ENCODE measurements at regions not wholly inside any gene's neighbourhood (a gene's known extent, or its start where the extent isn't known, plus 50 kb on each side); places are given as distances from the start of the nearest gene placed in this dataset.
A peak's percentile ranks its signal among the peaks of the same experiment; 100 is the strongest.

GRCh38 chr4:54585321-54586000 is 72.3 kb upstream of the KIT start (continued):
- TF ChIP-seq FOSL1 (tag; conservative IDR thresholded peaks at IDR 0.05) (peak; percentile 96), GATAD2B (IDR thresholded peaks at IDR 0.05; ENCODE audit: borderline replicate concordance) (peak; percentile 44; the same call in 1 of the 2 replicates), ZNF318 (IDR thresholded peaks at IDR 0.05; ENCODE audit: borderline replicate concordance in 1 of 2, low read depth in 1 of 2) (no peak), TARDBP (IDR thresholded peaks at IDR 0.05) (no peak), ATF4 (CRISPR knock-in tag; IDR thresholded peaks at IDR 0.05) (0 out of 2 replicates have a peak, but pooled peaks have one; percentile 32), FOXM1 (IDR thresholded peaks at IDR 0.05; ENCODE audit: low read depth) (no peak), FOXM1 (CRISPR knock-in tag; IDR thresholded peaks at IDR 0.05; ENCODE audit: low read depth) (no peak), EGR1 (conservative IDR thresholded peaks at IDR 0.05) (peak; percentile 71), KDM4B (IDR thresholded peaks at IDR 0.05; ENCODE audit: borderline replicate concordance in 2 of 2, low read depth in 1 of 2) (no peak), MNT (conservative IDR thresholded peaks at IDR 0.05) (peak in 1 of 2 experiments; percentile 20; a peak in 1 of 4 replicates), LEF1 (IDR thresholded peaks at IDR 0.05) (peak; percentile 61; the same call in 1 of the 2 replicates), TEAD4 (IDR thresholded peaks at IDR 0.05; ENCODE audit: low read length) (peak; percentile 42; the same call in 1 of the 2 replicates), TEAD4 (CRISPR knock-in tag; IDR thresholded peaks at IDR 0.05; ENCODE audit: borderline replicate concordance) (no peak), TCF3 (CRISPR knock-in tag; IDR thresholded peaks at IDR 0.05) (0 out of 2 replicates have a peak, but pooled peaks have one; percentile 16), NFRKB (IDR thresholded peaks at IDR 0.05; ENCODE audit: low read depth) (peak; percentile 33; the same call in 1 of the 2 replicates), RAD21 (CRISPR knock-in tag; conservative IDR thresholded peaks at IDR 0.05 in 1 of 2, IDR thresholded peaks at IDR 0.05 in 1 of 2) (peak in 1 of 2 experiments; percentile 31; a peak in 2 of 4 replicates), FOS (IDR thresholded peaks at IDR 0.05; ENCODE audit: extremely low read depth, insufficient read length) (peak; percentile 55), DPF2 (IDR thresholded peaks at IDR 0.05) (peak; percentile 87)
